ENCODE measurements at regions not wholly inside any gene's neighbourhood (a gene's known extent, or its start where the extent isn't known, plus 50 kb on each side); places are given as distances from the start of the nearest gene placed in this dataset.

- TF ChIP-seq, protein P1, sequence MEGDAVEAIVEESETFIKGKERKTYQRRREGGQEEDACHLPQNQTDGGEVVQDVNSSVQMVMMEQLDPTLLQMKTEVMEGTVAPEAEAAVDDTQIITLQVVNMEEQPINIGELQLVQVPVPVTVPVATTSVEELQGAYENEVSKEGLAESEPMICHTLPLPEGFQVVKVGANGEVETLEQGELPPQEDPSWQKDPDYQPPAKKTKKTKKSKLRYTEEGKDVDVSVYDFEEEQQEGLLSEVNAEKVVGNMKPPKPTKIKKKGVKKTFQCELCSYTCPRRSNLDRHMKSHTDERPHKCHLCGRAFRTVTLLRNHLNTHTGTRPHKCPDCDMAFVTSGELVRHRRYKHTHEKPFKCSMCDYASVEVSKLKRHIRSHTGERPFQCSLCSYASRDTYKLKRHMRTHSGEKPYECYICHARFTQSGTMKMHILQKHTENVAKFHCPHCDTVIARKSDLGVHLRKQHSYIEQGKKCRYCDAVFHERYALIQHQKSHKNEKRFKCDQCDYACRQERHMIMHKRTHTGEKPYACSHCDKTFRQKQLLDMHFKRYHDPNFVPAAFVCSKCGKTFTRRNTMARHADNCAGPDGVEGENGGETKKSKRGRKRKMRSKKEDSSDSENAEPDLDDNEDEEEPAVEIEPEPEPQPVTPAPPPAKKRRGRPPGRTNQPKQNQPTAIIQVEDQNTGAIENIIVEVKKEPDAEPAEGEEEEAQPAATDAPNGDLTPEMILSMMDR (conservative IDR thresholded peaks at IDR 0.05): no peak
- no peak for DNase-seq
- Histone ChIP-seq H3K23me2 (ENCODE audit: insufficient read length, low read depth, low read length, poor library complexity, severe bottlenecking) (no peaks in the 10 kb centered on the region), H4K8ac (replicated peaks; ENCODE audit: insufficient read length, low read depth, low read length) (no peak overlapping the region), H2AFZ (ENCODE audit: low read length) (no peak overlapping the region), H3K4me1 (ENCODE audit: insufficient read depth, low read length) (no peaks in the 10 kb centered on the region; the same call in 1 of the 2 replicates), H3K56ac (ENCODE audit: insufficient read length, low read depth, low read length) (no peak overlapping the region), H3K27ac (ENCODE audit: insufficient read length, low read depth, low read length) (no peak overlapping the region), H4K20me1 (ENCODE audit: control insufficient read depth, insufficient read depth, insufficient read length) (no peaks in the 10 kb centered on the region), H3K4ac (ENCODE audit: low read depth, low read length) (no peak overlapping the region), H3K9ac (ENCODE audit: extremely low read depth, insufficient read length, low read length) (no peak overlapping the region), H3K18ac (ENCODE audit: insufficient read length, low read depth, low read length) (no peak overlapping the region), H2BK20ac (ENCODE audit: low read depth, low read length, poor library complexity, severe bottlenecking) (no peak overlapping the region), H2BK15ac (ENCODE audit: low read depth, low read length) (no peak overlapping the region), H3K27me3 (ENCODE audit: insufficient read depth, low read length) (no peaks in the 10 kb centered on the region), H2AK5ac (ENCODE audit: insufficient read length, low read length) (no peak overlapping the region), H2BK120ac (ENCODE audit: low read depth, low read length, poor library complexity, severe bottlenecking) (no peak overlapping the region), H4K5ac (ENCODE audit: insufficient read length, low read depth, low read length) (no peak overlapping the region), H4K91ac (ENCODE audit: insufficient read length, low read depth, low read length) (no peak overlapping the region), H3K79me2 (ENCODE audit: insufficient read depth, low read length) (no peaks in the 10 kb centered on the region), H2BK5ac (ENCODE audit: insufficient read length, low read length) (no peak overlapping the region), H2BK12ac (ENCODE audit: insufficient read length, low read depth, low read length) (no peak overlapping the region), H3K23ac (ENCODE audit: insufficient read length, low read depth, low read length) (no peak overlapping the region), H3K4me2 (ENCODE audit: insufficient read depth, insufficient read length, low read length) (no peak overlapping the region), H3K9me3 (ENCODE audit: control insufficient read depth, low read depth, low read length) (no peaks in the 10 kb centered on the region), H3T11ph (ENCODE audit: low read length) (no peak overlapping the region), H3K14ac (ENCODE audit: insufficient read depth, low read length) (no peak overlapping the region), H3K79me1 (ENCODE audit: insufficient read depth, low read depth, low read length, poor library complexity, severe bottlenecking) (peaks cover 9% of the 10 kb centered on the region)
- Mint-ChIP-seq H3K36me3 (ENCODE audit: insufficient read depth in 1 of 3, low read depth in 3 of 3) (peaks cover 0 to 4% (median 3%) of the 10 kb centered on the region in 3 experiments; a peak in 2 of 7 replicates), H3K4me1 (peaks cover 9 to 11% of the 10 kb centered on the region in 2 experiments), H3K9me3 (peaks cover 0 to 5% of the 10 kb centered on the region in 2 experiments; a peak in 1 of 5 replicates), H3K4me3 (no peak overlapping the region), H3K27ac (no peak overlapping the region; a peak in 1 of 7 replicates), H3K27me3 (ENCODE audit: low read depth) (no peaks in the 10 kb centered on the region)
- WGBS (ENCODE audit: extremely low coverage, insufficient read length, low lambda C conversion rate): no CpG with 5 or more reads among the region's 3 CpGs
These were observed 190.7 kb downstream of the CDCA7 start for GRCh38 chr2:173545364-173545763.
